Suprapubic skin (tissue), 4 donors: ENCODE measurements at regions not wholly inside any gene's neighbourhood (a gene's known extent, or its start where the extent isn't known, plus 50 kb on each side); places are given as distances from the start of the nearest gene placed in this dataset.

Experiments used
- DNase-seq, 2 donors: peaks; one replicate each; pipeline ENCODE4 v3.0.0-alpha.2; 2019; ENCODE audit warnings: low spot score in 2 of 2
- H3K27ac ChIP-seq: fragments of 200-600 bp; sonication (generic); one replicate; pipeline ENCODE4 v1.5.1; 2019
- H3K27me3 ChIP-seq: fragments of 200-600 bp; sonication (generic); one replicate; pipeline ENCODE4 v1.5.1; 2019
- H3K36me3 ChIP-seq: fragments of 200-600 bp; sonication (generic); one replicate; pipeline ENCODE4 v1.5.1; 2019
- H3K4me1 ChIP-seq: fragments of 200-600 bp; sonication (generic); one replicate; pipeline ENCODE4 v1.5.1; 2019
- H3K4me3 ChIP-seq: fragments of 200-600 bp; sonication (generic); one replicate; pipeline ENCODE4 v1.5.1; 2019; ENCODE audit warnings: mild to moderate bottlenecking
- H3K9me3 ChIP-seq: fragments of 200-600 bp; sonication (generic); one replicate; pipeline ENCODE4 v1.5.1; 2019
- CTCF ChIP-seq, 2 donors: fragments of 200-600 bp in 1 of 2; fragments of 450-650 bp in 1 of 2; sonication (generic) in 1 of 2; IDR thresholded peaks; one replicate each; pipeline ENCODE4 v1.5.1; 2016 to 2019; ENCODE audit warnings: antibody characterized with exemption in 2 of 2, mild to moderate bottlenecking in 1 of 2, moderate library complexity in 1 of 2
- EP300 ChIP-seq: sonication (generic); formaldehyde crosslinking; IDR thresholded peaks from one replicate; pipeline ENCODE4 v1.6.1; 2017; ENCODE audit warnings: antibody characterized with exemption
- POLR2A ChIP-seq, 2 donors: fragments of 450-650 bp; IDR thresholded peaks; one replicate each; pipeline ENCODE4 v1.6.1; 2017; ENCODE audit warnings: antibody characterized with exemption in 2 of 2, mild to moderate bottlenecking in 2 of 2, moderate library complexity in 2 of 2
- POLR2AphosphoS5 ChIP-seq, 3 donors: sonication (generic); formaldehyde crosslinking; IDR thresholded peaks; one replicate each; pipeline ENCODE4 v1.6.1; 2017; ENCODE audit warnings: antibody characterized with exemption in 3 of 3
- WGBS: methylation state at CpG from one replicate; pipeline ENCODE4 v1.1.5; 2018; 5-methylcytosine and 5-hydroxymethylcytosine counted together

GRCh38 chr1:10892138-10893065, 96.0 kb upstream of the CASZ1 start:
- WGBS = 88% methylated on average over 5 of the region's 5 CpGs

GRCh38 chr1:10895621-10896020, 99.2 kb upstream of the CASZ1 start:
- Histone ChIP-seq H3K4me1 (peaks cover 33% of the 10 kb centered on the region), H3K27me3 (peaks cover 28% of the 10 kb centered on the region)

More at GRCh38 chr1:10892138-10893065, 96.0 kb upstream of the CASZ1 start:
- DNase-seq = no peak
- Histone ChIP-seq H3K4me3 (no peak overlapping the region), H3K4me1 (peaks cover 31% of the 10 kb centered on the region), H3K36me3 (no peaks in the 10 kb centered on the region), H3K27me3 (peaks cover 35% of the 10 kb centered on the region), H3K9me3 (no peaks in the 10 kb centered on the region), H3K27ac (peak overlapping the region; percentile 64)
- no peak for TF ChIP-seq EP300
- no peak for TF ChIP-seq CTCF (IDR thresholded peaks at IDR 0.05)
- TF ChIP-seq POLR2A (IDR thresholded peaks at IDR 0.05) = no peak
- no peak for TF ChIP-seq POLR2AphosphoS5 (IDR thresholded peaks at IDR 0.05)

GRCh38 chr1:10896673-10897072, 100.2 kb upstream of the CASZ1 start:
- 83% methylated on average over 5 of the region's 5 CpGs for WGBS
- peak overlapping the region; percentile 1 for H3K27ac ChIP-seq

More at GRCh38 chr1:10895621-10896020, 99.2 kb upstream of the CASZ1 start:
- Histone ChIP-seq H3K9me3 (no peaks in the 10 kb centered on the region), H3K4me3 (no peak overlapping the region), H3K36me3 (no peaks in the 10 kb centered on the region), H3K27ac (no peak overlapping the region)
- 86% methylated on average over 7 of the region's 7 CpGs for WGBS
- no peak for DNase-seq
- no peak for TF ChIP-seq CTCF (IDR thresholded peaks at IDR 0.05)
- no peak for TF ChIP-seq EP300
- no peak for TF ChIP-seq POLR2AphosphoS5 (IDR thresholded peaks at IDR 0.05)
- no peak for TF ChIP-seq POLR2A (IDR thresholded peaks at IDR 0.05)

GRCh38 chr1:10897321-10897980, 101.0 kb upstream of the CASZ1 start:
- Histone ChIP-seq H3K4me3 (no peak overlapping the region), H3K4me1 (peaks cover 45% of the 10 kb centered on the region), H3K27me3 (peaks cover 24% of the 10 kb centered on the region), H3K27ac (peak overlapping the region; percentile 1), H3K9me3 (no peaks in the 10 kb centered on the region), H3K36me3 (no peaks in the 10 kb centered on the region)
- no peak for DNase-seq
- TF ChIP-seq CTCF (IDR thresholded peaks at IDR 0.05) (no peak), POLR2AphosphoS5 (IDR thresholded peaks at IDR 0.05) (no peak), EP300 (no peak), POLR2A (IDR thresholded peaks at IDR 0.05) (no peak)
- 88% methylated on average over 12 of the region's 13 CpGs for WGBS

More at GRCh38 chr1:10896673-10897072, 100.2 kb upstream of the CASZ1 start:
- TF ChIP-seq CTCF (IDR thresholded peaks at IDR 0.05) (no peak), POLR2AphosphoS5 (IDR thresholded peaks at IDR 0.05) (no peak), POLR2A (IDR thresholded peaks at IDR 0.05) (no peak), EP300 (no peak)
- peaks cover 24% of the 10 kb centered on the region for H3K27me3 ChIP-seq
- H3K4me1 ChIP-seq = peaks cover 37% of the 10 kb centered on the region
- no peaks in the 10 kb centered on the region for H3K9me3 ChIP-seq
- H3K4me3 ChIP-seq = no peak overlapping the region
- H3K36me3 ChIP-seq = no peaks in the 10 kb centered on the region
- no peak for DNase-seq
